HTR-8/SVneo (cell line): ENCODE measurements at regions not wholly inside any gene's neighbourhood (a gene's known extent, or its start where the extent isn't known, plus 50 kb on each side); places are given as distances from the start of the nearest gene placed in this dataset.

Experiments
- DNase-seq: peaks from one replicate; pipeline ENCODE4 v3.0.0; 2011; ENCODE audit warnings: low spot score, mixed read lengths; ENCODE audit not compliant: insufficient read length
- FAIRE-seq: peaks from 2 replicates; lab custom pipeline; 2011; peaks lifted over from hg19 to GRCh38; lab: Jason Lieb, UNC

- DNase-seq (no peak), FAIRE-seq (no peak)
Measured at GRCh38 chr2:22554453-22554852, 830.5 kb upstream of the KLHL29 start.

GRCh38 chr2:22557406-22557805 lies 827.6 kb upstream of the KLHL29 start:
- DNase-seq (no peak), FAIRE-seq (no peak)

GRCh38 chr2:22560021-22560420 lies 825.0 kb upstream of the KLHL29 start:
- FAIRE-seq = no peak
- no peak for DNase-seq

GRCh38 chr2:22579341-22579740 lies 805.6 kb upstream of the KLHL29 start:
- FAIRE-seq (no peak), DNase-seq (no peak)

GRCh38 chr2:22582107-22582506 lies 802.9 kb upstream of the KLHL29 start:
- FAIRE-seq = no peak
- DNase-seq = no peak

- no peak for FAIRE-seq
- no peak for DNase-seq
Measured at GRCh38 chr2:22596306-22596705, 788.7 kb upstream of the KLHL29 start.

GRCh38 chr2:22600156-22600555 lies 784.8 kb upstream of the KLHL29 start:
- DNase-seq (no peak), FAIRE-seq (no peak)

- DNase-seq (no peak), FAIRE-seq (no peak)
Measured at GRCh38 chr2:22600999-22601398, 784.0 kb upstream of the KLHL29 start.

GRCh38 chr2:22604136-22604535 lies 780.8 kb upstream of the KLHL29 start:
- FAIRE-seq (no peak), DNase-seq (no peak)

- DNase-seq (no peak), FAIRE-seq (no peak)
Measured at GRCh38 chr2:22616031-22616430, 768.9 kb upstream of the KLHL29 start.

GRCh38 chr2:22623620-22624019 lies 761.4 kb upstream of the KLHL29 start:
- DNase-seq (no peak), FAIRE-seq (no peak)

- no peak for DNase-seq
- FAIRE-seq = no peak
Measured at GRCh38 chr2:22626621-22627020, 758.4 kb upstream of the KLHL29 start.

GRCh38 chr2:22628221-22628620 lies 756.8 kb upstream of the KLHL29 start:
- DNase-seq = no peak
- no peak for FAIRE-seq

GRCh38 chr2:22628906-22629305 lies 756.1 kb upstream of the KLHL29 start:
- FAIRE-seq (no peak), DNase-seq (no peak)

- DNase-seq (no peak), FAIRE-seq (no peak)
Measured at GRCh38 chr2:22634167-22634566, 750.8 kb upstream of the KLHL29 start.

- no peak for FAIRE-seq
- DNase-seq = no peak
Measured at GRCh38 chr2:22656426-22656825, 728.6 kb upstream of the KLHL29 start.

- no peak for FAIRE-seq
- no peak for DNase-seq
Measured at GRCh38 chr2:22673529-22673928, 711.5 kb upstream of the KLHL29 start.

- FAIRE-seq (no peak), DNase-seq (no peak)
Measured at GRCh38 chr2:22683914-22684313, 701.1 kb upstream of the KLHL29 start.

GRCh38 chr2:22690096-22690495 lies 694.9 kb upstream of the KLHL29 start:
- FAIRE-seq (no peak), DNase-seq (no peak)

GRCh38 chr2:22691666-22692065 lies 693.3 kb upstream of the KLHL29 start:
- DNase-seq = no peak
- no peak for FAIRE-seq

- FAIRE-seq (no peak), DNase-seq (no peak)
Measured at GRCh38 chr2:22692746-22693145, 692.2 kb upstream of the KLHL29 start.

GRCh38 chr2:22694300-22694699 lies 690.7 kb upstream of the KLHL29 start:
- FAIRE-seq = no peak
- DNase-seq = no peak

- no peak for DNase-seq
Measured at GRCh38 chr2:22694856-22695255, 690.1 kb upstream of the KLHL29 start.

More at GRCh38 chr2:22694856-22695255, 690.1 kb upstream of the KLHL29 start:
- no peak for FAIRE-seq
